HCT116 (cell line): ENCODE measurements at regions not wholly inside any gene's neighbourhood (a gene's known extent, or its start where the extent isn't known, plus 50 kb on each side); places are given as distances from the start of the nearest gene placed in this dataset.

Experiments
- EZH2 ChIP-seq: fragments of 200-600 bp; sonication (generic); IDR thresholded peaks from 2 replicates; pipeline ENCODE4 v1.6.1; 2017; ENCODE audit warnings: antibody characterized with exemption, mixed run types
- TF ChIP-seq, protein P1 (sequence below): IDR thresholded peaks from 2 replicates; pipeline ENCODE4 v1.6.1; 2012; ENCODE audit warnings: low read depth

DNA sequence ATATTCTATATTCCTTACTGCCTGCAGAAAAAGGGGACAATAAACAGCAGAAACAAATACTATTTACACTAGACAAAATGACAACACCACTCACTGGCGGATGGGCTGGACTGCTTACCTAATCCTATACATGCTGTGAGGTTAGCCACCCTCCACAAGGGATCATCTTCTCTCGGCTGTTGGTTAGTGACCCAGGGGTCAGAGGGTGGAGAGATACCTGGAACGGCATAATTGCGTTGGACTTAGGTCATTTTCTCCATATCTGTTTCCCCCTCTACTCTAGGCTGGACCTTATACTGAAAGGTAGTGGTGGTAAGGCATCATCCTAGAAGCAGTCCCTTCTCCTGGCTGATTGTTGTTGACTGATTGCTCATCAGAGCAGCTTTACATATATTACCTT is 286.8 kb upstream of the UGT8 start:
- TF ChIP-seq, protein P1, sequence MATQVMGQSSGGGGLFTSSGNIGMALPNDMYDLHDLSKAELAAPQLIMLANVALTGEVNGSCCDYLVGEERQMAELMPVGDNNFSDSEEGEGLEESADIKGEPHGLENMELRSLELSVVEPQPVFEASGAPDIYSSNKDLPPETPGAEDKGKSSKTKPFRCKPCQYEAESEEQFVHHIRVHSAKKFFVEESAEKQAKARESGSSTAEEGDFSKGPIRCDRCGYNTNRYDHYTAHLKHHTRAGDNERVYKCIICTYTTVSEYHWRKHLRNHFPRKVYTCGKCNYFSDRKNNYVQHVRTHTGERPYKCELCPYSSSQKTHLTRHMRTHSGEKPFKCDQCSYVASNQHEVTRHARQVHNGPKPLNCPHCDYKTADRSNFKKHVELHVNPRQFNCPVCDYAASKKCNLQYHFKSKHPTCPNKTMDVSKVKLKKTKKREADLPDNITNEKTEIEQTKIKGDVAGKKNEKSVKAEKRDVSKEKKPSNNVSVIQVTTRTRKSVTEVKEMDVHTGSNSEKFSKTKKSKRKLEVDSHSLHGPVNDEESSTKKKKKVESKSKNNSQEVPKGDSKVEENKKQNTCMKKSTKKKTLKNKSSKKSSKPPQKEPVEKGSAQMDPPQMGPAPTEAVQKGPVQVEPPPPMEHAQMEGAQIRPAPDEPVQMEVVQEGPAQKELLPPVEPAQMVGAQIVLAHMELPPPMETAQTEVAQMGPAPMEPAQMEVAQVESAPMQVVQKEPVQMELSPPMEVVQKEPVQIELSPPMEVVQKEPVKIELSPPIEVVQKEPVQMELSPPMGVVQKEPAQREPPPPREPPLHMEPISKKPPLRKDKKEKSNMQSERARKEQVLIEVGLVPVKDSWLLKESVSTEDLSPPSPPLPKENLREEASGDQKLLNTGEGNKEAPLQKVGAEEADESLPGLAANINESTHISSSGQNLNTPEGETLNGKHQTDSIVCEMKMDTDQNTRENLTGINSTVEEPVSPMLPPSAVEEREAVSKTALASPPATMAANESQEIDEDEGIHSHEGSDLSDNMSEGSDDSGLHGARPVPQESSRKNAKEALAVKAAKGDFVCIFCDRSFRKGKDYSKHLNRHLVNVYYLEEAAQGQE, result no peak
- no peak for TF ChIP-seq EZH2
